ENCODE measurements at regions not wholly inside any gene's neighbourhood (a gene's known extent, or its start where the extent isn't known, plus 50 kb on each side); places are given as distances from the start of the nearest gene placed in this dataset.

- no peak for TF ChIP-seq POLR2AphosphoS5 (IDR thresholded peaks at IDR 0.05; ENCODE audit: low read depth, low read length)
- TF ChIP-seq TCF7L2 (IDR thresholded peaks at IDR 0.05; ENCODE audit: low read depth, low read length), result no peak
- no peak for TF ChIP-seq SIN3A (IDR thresholded peaks at IDR 0.05; ENCODE audit: borderline replicate concordance, insufficient read depth, low read depth, low read length)
- TF ChIP-seq CTCF (IDR thresholded peaks at IDR 0.05), result no peak
- TF ChIP-seq REST (IDR thresholded peaks at IDR 0.05; ENCODE audit: insufficient read depth in 1 of 2, low read depth in 2 of 2, low read length in 1 of 2), result no peak
- DNase-seq (ENCODE audit: low read depth, low spot score) (no peak), ATAC-seq (no peak)
- no TSS peak for BruUV-seq (replicated peaks)
- Histone ChIP-seq H3K27me3 (ENCODE audit: control insufficient read depth, insufficient read depth, low read length) (no peaks in the 10 kb centered on the region), H3K27ac (ENCODE audit: low read length) (no peak overlapping the region), H3K4me1 (ENCODE audit: control insufficient read depth, insufficient read depth, low read length) (no peaks in the 10 kb centered on the region), H3K9me3 (ENCODE audit: control insufficient read depth, insufficient read depth, low read depth, low read length) (0 out of 2 replicates have a peak, but pooled peaks cover 3% of the 10 kb centered on the region), H3K4me3 (ENCODE audit: low read depth in 2 of 2, low read length in 2 of 2) (no peak overlapping the region), H3K36me3 (ENCODE audit: control insufficient read depth, insufficient read depth, low read length) (no peaks in the 10 kb centered on the region)
- ChIA-PET POLR2A (interaction anchor here (0.5 kb wide), 1 partner anchor 488 kb away, joined by 3 read pairs; no protein-coding TSS in a partner anchor), CTCF (no interaction called here)
- intact Hi-C loops (cut with micrococcal nuclease; ENCODE audit: unreplicated experiment), result no loop called here
- in situ Hi-C loops (cut with HindIII; ENCODE audit: low pct_unique_long_range_greater_than_20kb, low sequenced_read_pairs), result no loop called here
Observed at GRCh38 chr9:93893899-93894690, 61.1 kb downstream of the BARX1 start.

GRCh38 chr9:93893194-93893593 lies 62.0 kb downstream of the BARX1 start:
- Histone ChIP-seq H3K36me3 (ENCODE audit: control insufficient read depth, insufficient read depth, low read length) (no peaks in the 10 kb centered on the region), H3K4me3 (ENCODE audit: low read depth in 2 of 2, low read length in 2 of 2) (no peak overlapping the region), H3K4me1 (ENCODE audit: control insufficient read depth, insufficient read depth, low read length) (no peaks in the 10 kb centered on the region), H3K9me3 (ENCODE audit: control insufficient read depth, insufficient read depth, low read depth, low read length) (0 out of 2 replicates have a peak, but pooled peaks cover 3% of the 10 kb centered on the region), H3K27me3 (ENCODE audit: control insufficient read depth, insufficient read depth, low read length) (no peaks in the 10 kb centered on the region), H3K27ac (ENCODE audit: low read length) (no peak overlapping the region)
- DNase-seq (ENCODE audit: low read depth, low spot score) (no peak), ATAC-seq (no peak)
- TF ChIP-seq TCF7L2 (IDR thresholded peaks at IDR 0.05; ENCODE audit: low read depth, low read length) (no peak), CTCF (IDR thresholded peaks at IDR 0.05) (no peak), REST (IDR thresholded peaks at IDR 0.05; ENCODE audit: insufficient read depth in 1 of 2, low read depth in 2 of 2, low read length in 1 of 2) (no peak), POLR2AphosphoS5 (IDR thresholded peaks at IDR 0.05; ENCODE audit: low read depth, low read length) (no peak), SIN3A (IDR thresholded peaks at IDR 0.05; ENCODE audit: borderline replicate concordance, insufficient read depth, low read depth, low read length) (no peak)
- ChIA-PET POLR2A (no interaction called here), CTCF (no interaction called here)
- no TSS peak for BruUV-seq (replicated peaks)
- intact Hi-C loops (cut with micrococcal nuclease; ENCODE audit: unreplicated experiment) (no loop called here), in situ Hi-C loops (cut with HindIII; ENCODE audit: low pct_unique_long_range_greater_than_20kb, low sequenced_read_pairs) (no loop called here)

Data from Panc1 (cell line).